ENCODE measurements at regions not wholly inside any gene's neighbourhood (a gene's known extent, or its start where the extent isn't known, plus 50 kb on each side); places are given as distances from the start of the nearest gene placed in this dataset.
A peak's percentile ranks its signal among the peaks of the same experiment; 100 is the strongest.
"Not testable (repeated sequence)": the region's sequence is repeated elsewhere in the genome, so short reads cannot be mapped to it uniquely, and the experiment has no call there.

DNA sequence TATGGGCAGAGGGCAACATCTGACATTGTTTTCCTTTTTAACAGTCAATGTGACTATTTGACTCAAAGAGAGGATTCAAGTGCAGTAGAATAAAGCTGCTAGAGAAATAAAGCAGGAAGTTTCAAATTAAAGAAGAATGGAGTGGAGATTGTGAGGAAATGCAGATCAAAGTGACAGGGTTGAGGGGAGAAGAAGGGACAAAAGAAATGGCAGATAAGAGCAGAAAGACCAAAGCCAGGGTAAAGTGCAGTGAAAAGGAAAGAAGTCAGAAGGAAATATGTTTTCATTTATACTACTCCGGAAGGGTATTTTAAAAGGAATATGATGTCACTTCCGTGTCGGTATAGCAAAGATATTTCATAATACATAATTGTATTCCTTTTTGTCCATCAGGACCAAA is 297.5 kb upstream of the CRIM1 start:
- no peak for DNase-seq (ENCODE audit: low read depth)

GRCh38 chr2:36052819-36053218 is 302.8 kb upstream of the CRIM1 start:
- no peak for DNase-seq (ENCODE audit: low read depth)

- DNase-seq (ENCODE audit: low read depth): no peak
Measured at GRCh38 chr2:36044411-36044810, 311.2 kb upstream of the CRIM1 start.

DNA sequence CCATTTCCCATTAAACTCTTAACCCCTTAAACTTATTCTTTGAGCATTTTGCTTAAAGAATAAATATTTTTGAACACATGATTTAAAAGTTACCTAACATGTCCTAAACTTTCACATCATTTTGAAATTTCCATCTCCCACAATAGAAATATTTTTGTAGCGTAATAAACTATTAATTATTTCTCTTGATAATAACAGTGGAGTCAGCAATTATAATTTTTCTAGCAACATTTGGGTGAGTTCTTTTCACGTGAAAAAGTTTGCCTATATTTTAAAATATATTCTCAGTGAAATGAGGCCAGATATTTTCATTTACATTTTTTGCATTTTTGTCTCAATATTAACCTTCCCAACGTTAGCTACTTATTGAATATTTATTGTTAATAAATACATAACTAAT is 320.4 kb upstream of the CRIM1 start:
- DNase-seq (ENCODE audit: low read depth): no peak

GRCh38 chr2:36032046-36032445 is 323.5 kb upstream of the CRIM1 start:
- no peak for DNase-seq (ENCODE audit: low read depth)

- no peak for DNase-seq (ENCODE audit: low read depth)
Measured at GRCh38 chr2:36031471-36031870, 324.1 kb upstream of the CRIM1 start.

- no peak for DNase-seq (ENCODE audit: low read depth)
Measured at GRCh38 chr2:36027616-36028015, 328.0 kb upstream of the CRIM1 start.

GRCh38 chr2:36013064-36013463 is 342.5 kb upstream of the CRIM1 start:
- no peak for DNase-seq (ENCODE audit: low read depth)

DNA sequence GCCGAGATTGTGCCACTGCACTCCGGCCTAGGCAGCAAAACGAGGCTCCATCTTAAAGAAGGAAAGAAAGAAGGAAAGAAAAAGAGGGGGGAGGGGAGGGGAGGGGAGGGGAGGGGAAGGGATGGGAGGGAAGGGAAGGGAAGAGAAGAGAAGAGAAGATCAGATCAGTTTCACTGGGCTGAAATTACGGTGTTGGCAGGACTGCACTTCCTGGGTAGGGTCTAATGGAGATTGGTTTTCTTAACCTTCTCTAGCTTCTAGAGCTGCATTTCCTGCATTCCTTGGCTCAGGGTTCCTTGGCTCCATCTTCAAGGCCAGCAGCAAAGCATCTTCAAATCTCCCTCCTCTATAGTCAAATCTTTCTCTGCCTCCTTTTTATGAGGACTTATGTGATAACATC is 349.1 kb upstream of the CRIM1 start:
- DNase-seq (ENCODE audit: low read depth): no peak

DNA sequence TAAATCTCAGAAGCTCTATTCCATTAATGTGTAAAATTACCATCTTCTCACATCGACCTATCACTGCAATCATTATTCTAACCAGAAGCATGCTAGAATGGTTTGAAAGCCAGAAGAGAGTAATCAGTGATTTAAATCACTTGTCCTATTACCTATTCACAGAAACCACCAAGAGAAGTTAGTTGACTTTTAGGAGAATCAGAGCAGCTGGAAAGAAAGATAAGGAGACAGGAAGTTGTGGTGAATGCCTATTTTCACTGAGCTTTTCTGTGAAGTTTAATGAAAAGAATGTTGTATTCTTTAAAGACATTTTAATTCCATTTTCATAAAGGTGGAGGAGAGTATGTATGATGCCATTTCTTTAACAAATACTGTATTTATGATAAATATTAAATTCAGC is 352.6 kb upstream of the CRIM1 start:
- DNase-seq (ENCODE audit: low read depth): no peak

DNA sequence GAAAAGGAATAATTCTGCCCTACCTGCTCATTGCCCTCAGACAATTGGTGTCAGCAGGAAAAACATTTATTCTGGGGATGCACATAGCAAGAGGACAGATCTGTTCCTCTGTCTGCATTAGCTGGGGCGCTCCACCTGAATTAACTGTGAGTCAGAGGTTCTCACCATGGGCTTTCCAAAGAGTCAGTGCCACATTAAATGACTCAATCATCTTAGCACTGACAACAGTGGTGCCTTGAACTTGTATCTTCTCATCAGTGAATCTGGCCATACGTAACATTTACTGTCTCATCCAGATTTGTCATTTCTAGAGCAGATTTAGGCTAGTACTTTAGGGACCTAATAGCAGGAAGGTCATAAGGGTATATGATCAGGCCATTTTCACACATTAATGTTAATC is 358.1 kb upstream of the CRIM1 start:
- no peak for DNase-seq (ENCODE audit: low read depth)

DNA sequence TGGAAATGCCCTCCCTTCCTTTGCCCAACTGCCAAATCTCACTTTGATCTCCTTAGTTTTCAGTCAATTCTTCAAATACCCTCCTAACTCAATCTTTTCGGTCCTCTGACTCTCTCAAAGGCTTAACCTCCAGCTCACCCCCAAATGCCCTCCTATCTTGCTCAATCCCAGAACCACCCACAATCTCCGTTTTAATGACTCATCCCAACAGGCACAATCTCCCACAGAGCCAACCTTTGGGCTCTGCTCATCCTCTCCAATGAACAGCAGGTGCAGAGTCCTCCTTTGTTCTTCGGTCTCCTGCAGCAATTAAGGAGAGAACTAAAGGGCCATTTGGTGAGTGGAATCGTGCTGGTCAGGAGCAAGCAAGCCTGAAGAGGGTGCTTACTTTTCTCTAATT is 366.1 kb upstream of the CRIM1 start:
- no peak for DNase-seq (ENCODE audit: low read depth)

DNA sequence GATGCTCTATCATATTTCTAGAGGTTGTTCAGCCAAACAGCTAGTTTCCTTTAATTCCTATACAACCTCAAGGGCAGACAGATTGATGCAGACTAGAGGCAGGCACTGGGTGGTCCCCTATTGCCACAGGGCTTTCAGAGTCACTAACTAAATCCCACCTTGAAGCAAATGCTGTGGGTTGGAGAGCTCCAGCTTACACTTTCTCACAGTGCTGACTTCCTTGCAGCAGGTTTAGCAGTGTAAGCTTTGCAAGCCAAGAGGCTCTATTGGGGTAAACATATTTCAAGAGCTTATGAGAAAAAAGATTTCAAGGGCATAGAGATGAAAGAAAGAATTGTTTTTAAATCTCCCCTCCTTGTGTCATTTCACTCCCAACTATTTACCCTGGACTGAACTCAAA is 366.5 kb upstream of the CRIM1 start:
- no peak for DNase-seq (ENCODE audit: low read depth)

GRCh38 chr2:35986871-35987270 is 368.7 kb upstream of the CRIM1 start:
- DNase-seq (ENCODE audit: low read depth): no peak

DNA sequence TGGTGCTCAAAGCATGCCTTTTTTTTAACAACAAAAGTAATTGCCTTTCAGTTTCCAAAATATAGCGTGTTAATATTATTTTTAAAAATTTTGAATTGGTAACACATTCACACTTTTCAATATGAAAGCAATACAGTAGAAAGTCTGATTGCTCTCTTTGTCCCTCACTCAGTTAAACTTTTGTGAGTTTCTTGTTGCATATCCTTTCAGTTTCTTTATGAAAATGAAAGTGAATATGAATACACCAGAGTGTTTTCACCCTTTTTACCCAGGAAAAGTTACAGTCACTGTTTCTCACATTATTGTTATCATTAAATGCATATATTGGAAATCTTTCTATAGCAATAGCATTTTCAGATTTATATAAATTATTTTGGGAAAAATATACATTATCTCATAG is 377.4 kb upstream of the CRIM1 start:
- DNase-seq (ENCODE audit: low read depth): no peak

GRCh38 chr2:35976611-35977010 is 379.0 kb upstream of the CRIM1 start:
- no peak for DNase-seq (ENCODE audit: low read depth)

GRCh38 chr2:35973737-35974132 is 381.8 kb upstream of the CRIM1 start:
- no peak for DNase-seq (ENCODE audit: low read depth)

- peak; percentile 5 for DNase-seq (ENCODE audit: low read depth)
Measured at GRCh38 chr2:35973132-35973736, 382.3 kb upstream of the CRIM1 start.

- no peak for DNase-seq (ENCODE audit: low read depth)
Measured at GRCh38 chr2:35963824-35964223, 391.8 kb upstream of the CRIM1 start.

DNA sequence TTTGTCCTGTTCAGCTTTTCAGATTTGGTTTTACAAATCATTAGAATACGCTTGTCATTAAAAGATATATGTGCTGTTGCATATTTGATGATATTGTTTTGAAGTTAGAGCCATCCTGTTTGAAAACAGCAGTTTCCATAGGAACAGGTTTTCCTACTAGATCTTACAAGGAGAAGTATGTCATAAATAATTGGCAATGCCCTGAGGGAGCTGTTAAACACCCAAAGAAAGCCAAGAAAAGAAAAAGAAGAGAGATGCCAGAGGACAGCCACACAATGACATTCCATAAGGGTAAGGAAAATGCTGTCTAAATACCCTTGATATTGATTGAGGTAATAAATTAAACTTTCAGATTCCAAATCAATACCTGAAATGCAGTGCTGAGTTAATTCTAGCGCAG is 392.2 kb upstream of the CRIM1 start:
- no peak for DNase-seq (ENCODE audit: low read depth)

- DNase-seq (ENCODE audit: low read depth): no peak
Measured at GRCh38 chr2:35962585-35963146, 392.9 kb upstream of the CRIM1 start.

- DNase-seq (ENCODE audit: low read depth): no peak
Measured at GRCh38 chr2:35960596-35960995, 395.0 kb upstream of the CRIM1 start.

DNA sequence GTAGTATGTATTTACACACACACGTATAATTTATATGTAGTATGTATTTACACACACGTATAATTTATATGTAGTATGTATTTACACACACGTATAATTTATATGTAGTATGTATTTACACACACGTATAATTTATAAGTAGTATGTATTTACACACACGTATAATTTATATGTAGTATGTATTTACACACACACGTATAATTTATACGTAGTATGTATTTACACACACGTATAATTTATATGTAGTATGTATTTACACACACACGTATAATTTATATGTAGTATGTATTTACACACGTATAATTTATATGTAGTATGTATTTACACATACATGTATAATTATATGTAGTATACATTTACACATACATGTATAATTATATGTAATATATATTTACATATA is 398.5 kb upstream of the CRIM1 start:
- DNase-seq (ENCODE audit: low read depth): not testable (repeated sequence)

- DNase-seq (ENCODE audit: low read depth): no peak
Measured at GRCh38 chr2:35946478-35946877, 409.1 kb upstream of the CRIM1 start.

DNA sequence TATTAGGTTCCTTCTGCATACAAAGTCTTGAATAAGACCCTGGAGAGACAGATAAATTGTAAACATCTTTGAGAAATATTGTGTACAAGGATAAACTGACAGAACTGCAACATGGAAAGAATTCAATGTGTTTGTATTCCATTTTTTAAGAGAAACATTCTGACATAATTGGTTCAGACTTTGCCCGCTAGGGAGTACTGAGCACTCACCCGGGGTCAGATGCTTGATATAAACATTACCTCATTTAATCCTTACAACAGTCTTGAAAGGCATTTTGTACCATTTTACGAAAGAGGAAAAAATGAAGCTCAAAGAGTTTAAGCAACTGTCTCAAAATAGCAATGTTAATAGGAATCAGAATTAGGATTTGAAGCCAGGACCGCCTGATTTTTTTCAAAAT is 416.7 kb upstream of the CRIM1 start:
- DNase-seq (ENCODE audit: low read depth): no peak

Data from GM04504 (cell line).